Right atrium auricular region (tissue), 2 donors: ENCODE measurements at regions not wholly inside any gene's neighbourhood (a gene's known extent, or its start where the extent isn't known, plus 50 kb on each side); places are given as distances from the start of the nearest gene placed in this dataset.
A peak's percentile ranks its signal among the peaks of the same experiment; 100 is the strongest.

Experiments
- DNase-seq: peaks from one replicate; pipeline ENCODE4 v3.0.0-alpha.2; 2019; ENCODE audit warnings: low spot score
- H3K27ac ChIP-seq, 2 donors: fragments of 200-600 bp; sonication (generic); 1 replicate in 1 of 2; 2 replicates in 1 of 2; pipeline ENCODE4 v1.5.1; 2016 to 2019
- H3K27me3 ChIP-seq, 2 donors: fragments of 200-600 bp; sonication (generic); one replicate each; pipeline versions ENCODE4 v1.5.1 to v1.6.0; 2017 to 2019
- H3K36me3 ChIP-seq: fragments of 200-600 bp; sonication (generic); one replicate; pipeline ENCODE4 v1.5.1; 2016
- H3K4me1 ChIP-seq, 2 donors: fragments of 200-600 bp; sonication (generic); one replicate each; pipeline versions ENCODE4 v1.5.1 to v1.6.0; 2017 to 2019
- H3K4me3 ChIP-seq, 2 donors: fragments of 200-600 bp; sonication (generic); 1 replicate in 1 of 2; 2 replicates in 1 of 2; pipeline ENCODE4 v1.5.1; 2017 to 2019; ENCODE audit warnings: mild to moderate bottlenecking in 1 of 2, moderate library complexity in 1 of 2
- H3K9me3 ChIP-seq, 2 donors: fragments of 200-600 bp; sonication (generic); one replicate each; pipeline ENCODE4 v1.5.1; 2019
- TF ChIP-seq, protein P1 (sequence below), 2 donors: fragments of 200-600 bp; sonication (generic); IDR thresholded peaks; one replicate each; pipeline ENCODE4 v1.5.1; 2019; ENCODE audit warnings: antibody characterized with exemption in 2 of 2

GRCh38 chr2:18110222-18110621 is 231.8 kb downstream of the KCNS3 start:
- no peak overlapping the region for H3K27ac ChIP-seq
- no peak overlapping the region for H3K4me3 ChIP-seq
- no peaks in the 10 kb centered on the region for H3K4me1 ChIP-seq
- DNase-seq: no peak
- H3K9me3 ChIP-seq: no peaks in the 10 kb centered on the region
- no peaks in the 10 kb centered on the region for H3K27me3 ChIP-seq
- TF ChIP-seq, protein P1, sequence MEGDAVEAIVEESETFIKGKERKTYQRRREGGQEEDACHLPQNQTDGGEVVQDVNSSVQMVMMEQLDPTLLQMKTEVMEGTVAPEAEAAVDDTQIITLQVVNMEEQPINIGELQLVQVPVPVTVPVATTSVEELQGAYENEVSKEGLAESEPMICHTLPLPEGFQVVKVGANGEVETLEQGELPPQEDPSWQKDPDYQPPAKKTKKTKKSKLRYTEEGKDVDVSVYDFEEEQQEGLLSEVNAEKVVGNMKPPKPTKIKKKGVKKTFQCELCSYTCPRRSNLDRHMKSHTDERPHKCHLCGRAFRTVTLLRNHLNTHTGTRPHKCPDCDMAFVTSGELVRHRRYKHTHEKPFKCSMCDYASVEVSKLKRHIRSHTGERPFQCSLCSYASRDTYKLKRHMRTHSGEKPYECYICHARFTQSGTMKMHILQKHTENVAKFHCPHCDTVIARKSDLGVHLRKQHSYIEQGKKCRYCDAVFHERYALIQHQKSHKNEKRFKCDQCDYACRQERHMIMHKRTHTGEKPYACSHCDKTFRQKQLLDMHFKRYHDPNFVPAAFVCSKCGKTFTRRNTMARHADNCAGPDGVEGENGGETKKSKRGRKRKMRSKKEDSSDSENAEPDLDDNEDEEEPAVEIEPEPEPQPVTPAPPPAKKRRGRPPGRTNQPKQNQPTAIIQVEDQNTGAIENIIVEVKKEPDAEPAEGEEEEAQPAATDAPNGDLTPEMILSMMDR (IDR thresholded peaks at IDR 0.05): no peak
- no peaks in the 10 kb centered on the region for H3K36me3 ChIP-seq

DNA sequence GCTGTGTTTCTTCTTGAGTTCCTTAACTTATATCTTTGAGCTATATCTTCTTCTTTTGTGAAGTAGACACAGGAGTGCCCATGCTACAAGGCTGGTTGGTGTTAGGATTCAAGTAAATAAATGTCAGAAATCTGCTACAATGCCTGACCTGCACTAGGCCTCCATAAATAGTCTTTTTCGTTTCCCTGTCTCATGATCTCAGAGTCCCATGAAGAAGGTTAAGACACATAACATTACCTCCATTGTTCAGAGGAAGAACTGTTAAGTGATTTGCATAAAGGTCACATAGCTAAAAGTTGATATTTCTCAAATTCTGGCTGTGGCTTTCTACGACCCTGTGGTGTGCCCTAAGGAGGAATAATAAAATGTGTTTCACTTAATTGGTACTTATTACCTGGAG is 228.4 kb downstream of the KCNS3 start:
- H3K27me3 ChIP-seq: no peaks in the 10 kb centered on the region
- no peaks in the 10 kb centered on the region for H3K4me1 ChIP-seq
- no peak overlapping the region for H3K4me3 ChIP-seq
- TF ChIP-seq, protein P1 (IDR thresholded peaks at IDR 0.05): no peak
- no peaks in the 10 kb centered on the region for H3K9me3 ChIP-seq
- H3K27ac ChIP-seq: no peak overlapping the region
- no peaks in the 10 kb centered on the region for H3K36me3 ChIP-seq
- no peak for DNase-seq

DNA sequence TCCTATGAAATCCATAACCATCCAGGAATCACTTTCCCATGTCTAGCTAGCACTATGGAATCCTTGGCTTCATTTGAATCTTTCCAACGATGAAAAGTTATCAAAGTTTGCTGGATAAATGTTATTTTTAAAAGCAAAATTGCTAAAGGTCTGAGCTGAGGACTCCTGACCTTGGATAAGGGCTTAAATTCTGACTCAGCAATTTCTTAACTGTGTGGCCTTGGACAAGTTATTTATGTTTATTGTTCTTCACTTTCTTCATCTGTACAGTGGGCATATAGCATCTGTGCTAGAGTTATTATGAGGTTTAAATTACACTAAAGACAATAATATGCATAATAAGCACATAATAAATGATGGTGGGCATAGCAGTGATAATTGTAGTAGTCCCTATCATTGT is 227.5 kb downstream of the KCNS3 start:
- Histone ChIP-seq H3K27me3 (no peaks in the 10 kb centered on the region), H3K36me3 (no peaks in the 10 kb centered on the region), H3K4me3 (no peak overlapping the region), H3K27ac (no peak overlapping the region), H3K9me3 (no peaks in the 10 kb centered on the region), H3K4me1 (no peaks in the 10 kb centered on the region)
- no peak for DNase-seq
- TF ChIP-seq, protein P1 (IDR thresholded peaks at IDR 0.05): no peak

DNA sequence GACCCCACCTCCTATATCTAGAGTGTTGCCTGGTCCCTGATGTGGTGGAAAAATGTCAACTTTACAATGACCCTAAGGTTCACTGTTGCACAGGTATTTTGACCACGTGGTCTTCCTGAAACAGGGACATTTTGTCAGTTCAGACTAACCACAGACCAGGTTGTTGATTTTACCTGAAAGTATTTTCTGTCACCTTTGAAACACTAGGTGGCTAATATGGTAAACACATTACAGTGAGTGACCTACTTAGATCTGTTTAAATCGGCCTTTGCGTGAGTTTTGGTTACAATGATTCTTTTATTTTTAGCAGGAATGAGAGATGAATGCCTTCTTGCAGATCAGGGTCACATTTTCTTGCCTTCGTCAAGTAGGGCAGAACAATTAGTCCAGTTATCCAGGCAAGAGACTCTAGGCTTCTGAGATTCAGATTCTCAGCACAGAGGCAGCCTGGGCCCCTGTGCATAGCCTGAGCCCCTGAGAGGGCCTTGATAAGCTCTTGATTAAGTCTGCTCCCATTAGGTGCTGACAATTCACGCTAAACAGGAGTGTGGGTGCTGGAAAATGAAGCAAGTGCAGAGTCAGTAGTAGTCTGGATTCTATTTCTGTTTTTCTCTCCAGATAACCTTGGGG is 226.2 kb downstream of the KCNS3 start:
- H3K9me3 ChIP-seq: no peaks in the 10 kb centered on the region
- no peaks in the 10 kb centered on the region for H3K36me3 ChIP-seq
- no peak for DNase-seq
- no peaks in the 10 kb centered on the region for H3K27me3 ChIP-seq
- no peak overlapping the region for H3K27ac ChIP-seq
- TF ChIP-seq, protein P1 (IDR thresholded peaks at IDR 0.05): no peak
- H3K4me3 ChIP-seq: no peak overlapping the region
- no peaks in the 10 kb centered on the region for H3K4me1 ChIP-seq

DNA sequence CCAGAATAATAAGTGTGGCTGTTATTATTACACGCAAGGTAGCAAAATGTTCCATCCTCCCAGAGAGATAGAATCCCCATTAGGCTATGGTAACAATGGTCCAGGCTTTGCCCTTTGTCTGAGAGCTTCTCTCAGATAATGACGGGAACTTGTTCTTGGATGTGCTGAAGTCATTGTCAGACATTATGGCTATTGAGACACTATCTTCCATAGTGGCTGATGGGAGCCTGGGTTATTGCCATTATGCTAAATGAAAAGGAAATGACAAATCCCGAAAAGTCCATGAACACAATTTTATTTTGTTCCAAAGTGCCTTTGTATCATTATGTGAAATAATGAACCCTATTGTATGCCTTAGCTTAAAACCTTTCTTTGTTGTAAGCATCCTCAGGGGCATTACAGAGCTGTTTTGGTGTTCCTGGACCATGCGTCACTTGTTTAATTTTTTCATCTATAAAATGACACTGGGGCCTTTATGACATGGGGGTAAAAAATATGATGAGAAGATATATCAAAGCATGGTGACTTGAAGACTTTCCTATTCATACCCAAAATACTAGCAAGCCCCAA is 218.5 kb downstream of the KCNS3 start:
- TF ChIP-seq, protein P1 (IDR thresholded peaks at IDR 0.05): no peak
- Histone ChIP-seq H3K9me3 (no peaks in the 10 kb centered on the region), H3K4me3 (no peak overlapping the region), H3K27ac (no peak overlapping the region), H3K36me3 (no peaks in the 10 kb centered on the region), H3K4me1 (no peaks in the 10 kb centered on the region), H3K27me3 (no peaks in the 10 kb centered on the region)
- DNase-seq: no peak

DNA sequence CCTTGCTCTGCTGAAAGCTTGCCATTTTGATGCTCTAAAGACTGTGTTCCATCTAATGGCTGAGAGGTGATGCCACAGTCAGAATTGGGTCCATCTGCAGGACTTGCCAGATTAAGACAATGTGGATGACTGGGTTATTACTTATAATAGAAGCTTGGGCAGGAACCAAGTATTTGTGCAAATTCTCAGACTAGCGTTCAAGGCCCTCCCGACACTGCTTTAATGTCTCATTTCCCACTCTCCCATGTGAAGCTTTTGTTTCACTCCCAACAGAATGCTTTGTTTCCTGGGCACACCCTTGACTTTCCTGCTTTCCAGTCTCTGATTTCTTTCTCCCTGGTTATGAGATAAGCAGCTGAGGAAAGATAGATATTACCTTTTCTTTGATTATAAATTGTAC is 215.8 kb downstream of the KCNS3 start:
- Histone ChIP-seq H3K36me3 (no peaks in the 10 kb centered on the region), H3K27me3 (no peaks in the 10 kb centered on the region), H3K9me3 (no peaks in the 10 kb centered on the region), H3K27ac (peak overlapping the region in 1 of 2 donors; percentile 7), H3K4me3 (no peak overlapping the region), H3K4me1 (no peaks in the 10 kb centered on the region)
- DNase-seq: no peak
- TF ChIP-seq, protein P1 (IDR thresholded peaks at IDR 0.05): no peak
